ENCODE measurements at regions not wholly inside any gene's neighbourhood (a gene's known extent, or its start where the extent isn't known, plus 50 kb on each side); places are given as distances from the start of the nearest gene placed in this dataset.

DNA sequence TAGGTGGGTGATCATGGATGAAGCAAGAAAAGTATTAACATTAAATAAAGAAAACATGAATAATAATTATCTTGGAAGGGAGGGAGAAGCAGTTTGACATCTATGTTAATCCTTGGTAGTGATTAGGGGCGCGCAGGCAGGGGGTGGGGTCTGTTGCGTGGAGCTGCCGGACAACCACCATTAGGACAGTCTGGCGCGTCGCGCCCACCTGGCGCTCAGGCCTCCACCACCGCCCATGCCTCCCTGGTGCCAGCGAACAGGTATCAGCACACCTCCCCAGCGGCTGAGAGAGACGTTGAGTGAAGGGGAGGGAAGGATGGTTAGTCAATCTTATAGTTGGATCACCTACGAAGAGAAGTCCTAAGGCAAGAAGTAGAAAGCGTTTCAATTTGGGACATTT lies 94.2 kb upstream of the CDK1 start:
- no peak for TF ChIP-seq JUNB (IDR thresholded peaks at IDR 0.05; ENCODE audit: unreplicated experiment)
- peaks cover 6% of the 10 kb centered on the region for H3K27me3 Mint-ChIP-seq (ENCODE audit: insufficient read depth, low read depth, poor library complexity)
- Histone ChIP-seq H3K4me2 (no peak overlapping the region), H3K27me3 (ENCODE audit: insufficient read depth) (no peaks in the 10 kb centered on the region), H3K79me2 (replicated peaks; ENCODE audit: insufficient read depth) (no peaks in the 10 kb centered on the region), H3K27ac (ENCODE audit: low read depth) (no peak overlapping the region), H3K9me2 (ENCODE audit: insufficient read depth) (no peaks in the 10 kb centered on the region), H3K4me3 (no peak overlapping the region), H3K4me1 (ENCODE audit: insufficient read depth) (no peaks in the 10 kb centered on the region), H4K20me1 (replicated peaks; ENCODE audit: insufficient read depth) (no peaks in the 10 kb centered on the region), H3K36me3 (ENCODE audit: insufficient read depth) (no peaks in the 10 kb centered on the region), H2AFZ (no peak overlapping the region), H3F3A (replicated peaks; ENCODE audit: low read depth) (no peaks in the 10 kb centered on the region)
- ATAC-seq (no peak), DNase-seq (ENCODE audit: low spot score) (no peak)
- H3K36me3 Mint-ChIP-seq (ENCODE audit: low read depth) = peaks cover 16% of the 10 kb centered on the region
- no peak overlapping the region for H3K27ac Mint-ChIP-seq
- peaks cover 3% of the 10 kb centered on the region; the same call in 1 of the 3 replicates for H3K4me1 Mint-ChIP-seq
- H3K9me3 Mint-ChIP-seq = peaks cover 8% of the 10 kb centered on the region
- no peak overlapping the region for H3K4me3 Mint-ChIP-seq

DNA sequence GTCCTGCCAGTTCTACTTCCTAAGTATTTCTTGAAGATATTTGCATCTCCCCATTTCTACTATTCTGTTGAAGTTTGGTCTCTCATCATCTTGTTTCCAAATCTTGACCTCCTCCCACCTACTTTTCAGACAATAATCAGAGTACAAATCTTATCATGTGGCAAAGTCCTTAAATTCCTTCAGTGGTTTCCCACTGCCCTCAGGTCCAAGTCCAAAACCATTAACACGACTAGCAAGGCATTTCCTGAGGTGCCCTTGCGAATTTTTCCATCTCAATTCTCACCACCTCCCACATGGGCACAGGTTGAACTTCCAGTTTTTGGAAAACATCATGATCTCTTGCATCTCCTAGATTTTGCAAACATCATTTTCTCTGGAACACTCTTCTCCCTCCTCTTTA lies 97.2 kb upstream of the CDK1 start:
- H3K4me2 ChIP-seq = no peak overlapping the region
- H3K4me3 Mint-ChIP-seq = no peak overlapping the region
- no peak overlapping the region for H2AFZ ChIP-seq
- no peaks in the 10 kb centered on the region for H3F3A ChIP-seq (replicated peaks; ENCODE audit: low read depth)
- H4K20me1 ChIP-seq (replicated peaks; ENCODE audit: insufficient read depth) = no peaks in the 10 kb centered on the region
- peaks cover 12% of the 10 kb centered on the region for H3K36me3 Mint-ChIP-seq (ENCODE audit: low read depth)
- peaks cover 20% of the 10 kb centered on the region for H3K4me1 Mint-ChIP-seq
- H3K9me2 ChIP-seq (ENCODE audit: insufficient read depth) = no peaks in the 10 kb centered on the region
- H3K36me3 ChIP-seq (ENCODE audit: insufficient read depth) = no peaks in the 10 kb centered on the region
- H3K4me3 ChIP-seq = no peak overlapping the region
- 0 out of 2 replicates have a peak, but pooled peaks cover 4% of the 10 kb centered on the region for H3K4me1 ChIP-seq (ENCODE audit: insufficient read depth)
- no peak overlapping the region for H3K27ac ChIP-seq (ENCODE audit: low read depth)
- H3K27me3 ChIP-seq (ENCODE audit: insufficient read depth) = no peaks in the 10 kb centered on the region
- H3K9me3 Mint-ChIP-seq = peaks cover 2% of the 10 kb centered on the region; the same call in 2 of the 3 replicates
- no peaks in the 10 kb centered on the region for H3K79me2 ChIP-seq (replicated peaks; ENCODE audit: insufficient read depth)
- H3K27ac Mint-ChIP-seq = no peak overlapping the region
- ATAC-seq (no peak), DNase-seq (ENCODE audit: low spot score) (no peak)
- peaks cover 9% of the 10 kb centered on the region for H3K27me3 Mint-ChIP-seq (ENCODE audit: insufficient read depth, low read depth, poor library complexity)
- TF ChIP-seq ZNF114 (CRISPR knock-in tag; IDR thresholded peaks at IDR 0.05) (no peak), EZH2 (IDR thresholded peaks at IDR 0.05; ENCODE audit: low read depth, unreplicated experiment) (no peak), NANOG (IDR thresholded peaks at IDR 0.05; ENCODE audit: borderline replicate concordance) (no peak), STAT1 (IDR thresholded peaks at IDR 0.05; ENCODE audit: unreplicated experiment) (no peak), CTCF (conservative IDR thresholded peaks at IDR 0.05; ENCODE audit: low read depth in 2 of 2) (no peak), REST (IDR thresholded peaks at IDR 0.05; ENCODE audit: unreplicated experiment) (no peak), EZH2phosphoT487 (IDR thresholded peaks at IDR 0.05; ENCODE audit: unreplicated experiment) (no peak), CREB1 (CRISPR knock-in tag; IDR thresholded peaks at IDR 0.05; ENCODE audit: low read depth) (no peak), JUNB (IDR thresholded peaks at IDR 0.05; ENCODE audit: unreplicated experiment) (no peak), ZNF331 (CRISPR knock-in tag; IDR thresholded peaks at IDR 0.05; ENCODE audit: low read depth) (no peak), POLR2AphosphoS5 (IDR thresholded peaks at IDR 0.05; ENCODE audit: low read depth) (no peak)
- TF ChIP-seq, protein P1, sequence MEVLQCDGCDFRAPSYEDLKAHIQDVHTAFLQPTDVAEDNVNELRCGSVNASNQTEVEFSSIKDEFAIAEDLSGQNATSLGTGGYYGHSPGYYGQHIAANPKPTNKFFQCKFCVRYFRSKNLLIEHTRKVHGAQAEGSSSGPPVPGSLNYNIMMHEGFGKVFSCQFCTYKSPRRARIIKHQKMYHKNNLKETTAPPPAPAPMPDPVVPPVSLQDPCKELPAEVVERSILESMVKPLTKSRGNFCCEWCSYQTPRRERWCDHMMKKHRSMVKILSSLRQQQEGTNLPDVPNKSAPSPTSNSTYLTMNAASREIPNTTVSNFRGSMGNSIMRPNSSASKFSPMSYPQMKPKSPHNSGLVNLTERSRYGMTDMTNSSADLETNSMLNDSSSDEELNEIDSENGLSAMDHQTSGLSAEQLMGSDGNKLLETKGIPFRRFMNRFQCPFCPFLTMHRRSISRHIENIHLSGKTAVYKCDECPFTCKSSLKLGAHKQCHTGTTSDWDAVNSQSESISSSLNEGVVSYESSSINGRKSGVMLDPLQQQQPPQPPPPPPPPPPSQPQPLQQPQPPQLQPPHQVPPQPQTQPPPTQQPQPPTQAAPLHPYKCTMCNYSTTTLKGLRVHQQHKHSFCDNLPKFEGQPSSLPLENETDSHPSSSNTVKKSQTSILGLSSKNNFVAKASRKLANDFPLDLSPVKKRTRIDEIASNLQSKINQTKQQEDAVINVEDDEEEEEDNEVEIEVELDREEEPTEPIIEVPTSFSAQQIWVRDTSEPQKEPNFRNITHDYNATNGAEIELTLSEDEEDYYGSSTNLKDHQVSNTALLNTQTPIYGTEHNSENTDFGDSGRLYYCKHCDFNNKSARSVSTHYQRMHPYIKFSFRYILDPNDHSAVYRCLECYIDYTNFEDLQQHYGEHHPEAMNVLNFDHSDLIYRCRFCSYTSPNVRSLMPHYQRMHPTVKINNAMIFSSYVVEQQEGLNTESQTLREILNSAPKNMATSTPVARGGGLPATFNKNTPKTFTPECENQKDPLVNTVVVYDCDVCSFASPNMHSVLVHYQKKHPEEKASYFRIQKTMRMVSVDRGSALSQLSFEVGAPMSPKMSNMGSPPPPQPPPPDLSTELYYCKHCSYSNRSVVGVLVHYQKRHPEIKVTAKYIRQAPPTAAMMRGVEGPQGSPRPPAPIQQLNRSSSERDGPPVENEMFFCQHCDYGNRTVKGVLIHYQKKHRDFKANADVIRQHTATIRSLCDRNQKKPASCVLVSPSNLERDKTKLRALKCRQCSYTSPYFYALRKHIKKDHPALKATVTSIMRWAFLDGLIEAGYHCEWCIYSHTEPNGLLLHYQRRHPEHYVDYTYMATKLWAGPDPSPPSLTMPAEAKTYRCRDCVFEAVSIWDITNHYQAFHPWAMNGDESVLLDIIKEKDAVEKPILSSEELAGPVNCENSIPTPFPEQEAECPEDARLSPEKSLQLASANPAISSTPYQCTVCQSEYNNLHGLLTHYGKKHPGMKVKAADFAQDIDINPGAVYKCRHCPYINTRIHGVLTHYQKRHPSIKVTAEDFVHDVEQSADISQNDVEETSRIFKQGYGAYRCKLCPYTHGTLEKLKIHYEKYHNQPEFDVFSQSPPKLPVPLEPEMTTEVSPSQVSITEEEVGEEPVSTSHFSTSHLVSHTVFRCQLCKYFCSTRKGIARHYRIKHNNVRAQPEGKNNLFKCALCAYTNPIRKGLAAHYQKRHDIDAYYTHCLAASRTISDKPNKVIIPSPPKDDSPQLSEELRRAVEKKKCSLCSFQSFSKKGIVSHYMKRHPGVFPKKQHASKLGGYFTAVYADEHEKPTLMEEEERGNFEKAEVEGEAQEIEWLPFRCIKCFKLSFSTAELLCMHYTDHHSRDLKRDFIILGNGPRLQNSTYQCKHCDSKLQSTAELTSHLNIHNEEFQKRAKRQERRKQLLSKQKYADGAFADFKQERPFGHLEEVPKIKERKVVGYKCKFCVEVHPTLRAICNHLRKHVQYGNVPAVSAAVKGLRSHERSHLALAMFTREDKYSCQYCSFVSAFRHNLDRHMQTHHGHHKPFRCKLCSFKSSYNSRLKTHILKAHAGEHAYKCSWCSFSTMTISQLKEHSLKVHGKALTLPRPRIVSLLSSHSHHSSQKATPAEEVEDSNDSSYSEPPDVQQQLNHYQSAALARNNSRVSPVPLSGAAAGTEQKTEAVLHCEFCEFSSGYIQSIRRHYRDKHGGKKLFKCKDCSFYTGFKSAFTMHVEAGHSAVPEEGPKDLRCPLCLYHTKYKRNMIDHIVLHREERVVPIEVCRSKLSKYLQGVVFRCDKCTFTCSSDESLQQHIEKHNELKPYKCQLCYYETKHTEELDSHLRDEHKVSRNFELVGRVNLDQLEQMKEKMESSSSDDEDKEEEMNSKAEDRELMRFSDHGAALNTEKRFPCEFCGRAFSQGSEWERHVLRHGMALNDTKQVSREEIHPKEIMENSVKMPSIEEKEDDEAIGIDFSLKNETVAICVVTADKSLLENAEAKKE (CRISPR knock-in tag; IDR thresholded peaks at IDR 0.05) = no peak

All from GM23338 (cell line).